MM.1S (cell line): ENCODE measurements at regions not wholly inside any gene's neighbourhood (a gene's known extent, or its start where the extent isn't known, plus 50 kb on each side); places are given as distances from the start of the nearest gene placed in this dataset.
A peak's percentile ranks its signal among the peaks of the same experiment; 100 is the strongest.

Experiments
- DNase-seq: peaks from one replicate; pipeline ENCODE4 v3.0.0-alpha.2; 2015
- H2AFZ ChIP-seq: fragments of 300-600 bp; sonication (generic); 2 replicates; pipeline ENCODE4 v1.6.0; 2016; ENCODE audit warnings: antibody characterized with exemption, low read length
- H3F3A ChIP-seq: fragments of 300-600 bp; sonication (generic); 2 replicates; pipeline ENCODE4 v1.6.1; 2016; ENCODE audit warnings: mild to moderate bottlenecking, antibody characterized with exemption, low read length, moderate library complexity, mixed read lengths; ENCODE audit not compliant: insufficient read depth
- H3K27ac ChIP-seq: fragments of 300-600 bp; sonication (generic); 2 replicates; pipeline ENCODE4 v1.5.1; 2016; ENCODE audit warnings: mild to moderate bottlenecking, low read length
- H3K27me3 ChIP-seq: fragments of 300-600 bp; sonication (generic); replicated peaks from 2 replicates; pipeline ENCODE4 v1.6.0; 2016; ENCODE audit warnings: low read length; ENCODE audit not compliant: insufficient read depth
- H3K36me3 ChIP-seq: fragments of 300-600 bp; sonication (generic); replicated peaks from 2 replicates; pipeline ENCODE4 v1.6.1; 2016; ENCODE audit warnings: mild to moderate bottlenecking, low read length, mixed read lengths; ENCODE audit not compliant: insufficient read depth
- H3K4me1 ChIP-seq: fragments of 300-600 bp; sonication (generic); 2 replicates; pipeline ENCODE4 v1.6.1; 2016; ENCODE audit warnings: low read length, mixed read lengths
- H3K4me2 ChIP-seq: fragments of 300-600 bp; sonication (generic); 2 replicates; pipeline ENCODE4 v1.6.0; 2016; ENCODE audit warnings: low read depth, low read length
- H3K4me3 ChIP-seq: fragments of 300-600 bp; sonication (generic); 2 replicates; pipeline ENCODE4 v1.5.1; 2016; ENCODE audit warnings: low read length, mixed read lengths
- H3K79me2 ChIP-seq: fragments of 300-600 bp; sonication (generic); 2 replicates; pipeline ENCODE4 v1.6.1; 2016; ENCODE audit warnings: mixed run types, low read length, mixed read lengths
- H3K9ac ChIP-seq: fragments of 300-600 bp; sonication (generic); 2 replicates; pipeline ENCODE4 v1.6.1; 2016; ENCODE audit warnings: low read length, mixed read lengths
- H3K9me2 ChIP-seq: fragments of 300-600 bp; sonication (generic); replicated peaks from 2 replicates; pipeline ENCODE4 v1.6.1; 2016; ENCODE audit warnings: mild to moderate bottlenecking, low read length, mixed read lengths; ENCODE audit not compliant: insufficient read depth
- H3K9me3 ChIP-seq: fragments of 300-600 bp; sonication (generic); replicated peaks from 2 replicates; pipeline ENCODE4 v1.6.1; 2016; ENCODE audit warnings: mild to moderate bottlenecking, low read length, mixed read lengths; ENCODE audit not compliant: insufficient read depth
- H4K20me1 ChIP-seq: fragments of 300-600 bp; sonication (generic); 2 replicates; pipeline ENCODE4 v1.6.1; 2016; ENCODE audit warnings: mild to moderate bottlenecking, low read length, moderate library complexity, mixed read lengths; ENCODE audit not compliant: insufficient read depth
- CTCF ChIP-seq: fragments of 300-600 bp; sonication (generic); IDR thresholded peaks from 2 replicates; pipeline ENCODE4 v1.5.1; 2016; ENCODE audit warnings: antibody characterized with exemption, low read length, mixed read lengths
- EZH2 ChIP-seq: fragments of 300-600 bp; sonication (generic); optimal IDR thresholded peaks from 2 replicates; pipeline ENCODE3; 2017; ENCODE audit warnings: low read depth, mild to moderate bottlenecking, antibody characterized with exemption, low read length, mixed read lengths
- EZH2phosphoT487 ChIP-seq: fragments of 300-600 bp; sonication (generic); IDR thresholded peaks from 2 replicates; pipeline ENCODE4 v1.6.1; 2018; ENCODE audit warnings: antibody characterized with exemption, low read length

- no peaks in the 10 kb centered on the region for H3K27me3 ChIP-seq
- H2AFZ ChIP-seq, result peak overlapping the region; percentile 24; the same call in 1 of the 2 replicates
- no peaks in the 10 kb centered on the region for H4K20me1 ChIP-seq
- no peak overlapping the region for H3K4me3 ChIP-seq
- H3K79me2 ChIP-seq, result no peaks in the 10 kb centered on the region
- H3K9me3 ChIP-seq, result no peaks in the 10 kb centered on the region
- no peak for DNase-seq
- no peaks in the 10 kb centered on the region for H3K36me3 ChIP-seq
- no peaks in the 10 kb centered on the region for H3K4me1 ChIP-seq
- H3K9me2 ChIP-seq, result no peaks in the 10 kb centered on the region
- no peak overlapping the region for H3K27ac ChIP-seq
- no peak overlapping the region for H3K9ac ChIP-seq
- H3F3A ChIP-seq, result no peaks in the 10 kb centered on the region
- TF ChIP-seq CTCF (no peak), EZH2phosphoT487 (no peak), EZH2 (no peak)
- H3K4me2 ChIP-seq, result peak overlapping the region; percentile 29; the same call in 1 of the 2 replicates
Observed at GRCh38 chr17:13338421-13338820, 263.3 kb downstream of the HS3ST3A1 start.

GRCh38 chr17:13337864-13338371 lies 263.8 kb downstream of the HS3ST3A1 start:
- Histone ChIP-seq H3K9ac (no peak overlapping the region), H3K4me1 (no peaks in the 10 kb centered on the region), H3K79me2 (no peaks in the 10 kb centered on the region), H4K20me1 (no peaks in the 10 kb centered on the region), H3K4me2 (peak overlapping the region; percentile 29; the same call in 1 of the 2 replicates), H3K4me3 (no peak overlapping the region), H3K27me3 (no peaks in the 10 kb centered on the region), H3K9me3 (no peaks in the 10 kb centered on the region), H3F3A (no peaks in the 10 kb centered on the region), H2AFZ (peak overlapping the region; percentile 24; the same call in 1 of the 2 replicates), H3K36me3 (no peaks in the 10 kb centered on the region), H3K9me2 (no peaks in the 10 kb centered on the region), H3K27ac (no peak overlapping the region)
- TF ChIP-seq CTCF, result peak; percentile 56
- no peak for TF ChIP-seq EZH2phosphoT487
- DNase-seq, result peak; percentile 49

- Histone ChIP-seq H3K4me1 (no peaks in the 10 kb centered on the region), H3K79me2 (no peaks in the 10 kb centered on the region), H3K4me3 (no peak overlapping the region), H3K9me3 (no peaks in the 10 kb centered on the region), H3K9ac (no peak overlapping the region), H2AFZ (no peak overlapping the region), H3K4me2 (no peak overlapping the region), H3K27me3 (no peaks in the 10 kb centered on the region), H4K20me1 (no peaks in the 10 kb centered on the region), H3K9me2 (no peaks in the 10 kb centered on the region), H3F3A (no peaks in the 10 kb centered on the region), H3K36me3 (no peaks in the 10 kb centered on the region), H3K27ac (no peak overlapping the region)
- no peak for TF ChIP-seq EZH2
- TF ChIP-seq CTCF, result no peak
- no peak for TF ChIP-seq EZH2phosphoT487
- no peak for DNase-seq
Observed at GRCh38 chr17:13337151-13337550, 264.6 kb downstream of the HS3ST3A1 start.
